Natural killer cell treated with Interleukin-12 subunit alpha and Interleukin-12 subunit beta and Interleukin-15 and Interleukin-18, amount 100 ng/mL, for 72 hours (primary cell): ENCODE measurements at regions not wholly inside any gene's neighbourhood (a gene's known extent, or its start where the extent isn't known, plus 50 kb on each side); places are given as distances from the start of the nearest gene placed in this dataset.
A peak's percentile ranks its signal among the peaks of the same experiment; 100 is the strongest.

Experiments
- ATAC-seq, 2 donors: fragments of 150-1000 bp; cut with Tn5 transposase in 1 of 2; sonication (Bioruptor Pico), chemical (Tn5 transposase) in 1 of 2; 2 replicates each; pipeline ENCODE4 v1.10.0; 2021
- DNase-seq: peaks from one replicate; pipeline ENCODE4 v3.0.0; 2022; ENCODE audit warnings: low spot score
- H3K27ac Mint-ChIP-seq, 2 donors: 1 replicate in 1 of 2; 2 replicates in 1 of 2; pipeline ENCODE4 v1.8.0; 2022; ENCODE audit warnings: mixed read lengths in 2 of 2, mild to moderate bottlenecking in 1 of 2, moderate library complexity in 1 of 2
- H3K27me3 Mint-ChIP-seq, 2 donors: 1 replicate in 1 of 2; 2 replicates in 1 of 2; pipeline ENCODE4 v1.8.0; 2022; ENCODE audit warnings: mixed read lengths in 2 of 2
- H3K36me3 Mint-ChIP-seq: one replicate; pipeline ENCODE4 v1.8.0; 2022; ENCODE audit warnings: mixed read lengths
- H3K4me1 Mint-ChIP-seq, 2 donors: 1 replicate in 1 of 2; 2 replicates in 1 of 2; pipeline ENCODE4 v1.8.0; 2022; ENCODE audit warnings: low read depth in 2 of 2, mixed read lengths in 2 of 2, mild to moderate bottlenecking in 1 of 2
- H3K4me3 Mint-ChIP-seq: one replicate; pipeline ENCODE4 v1.8.0; 2022; ENCODE audit warnings: mixed read lengths
- H3K9me3 Mint-ChIP-seq: 2 replicates; pipeline ENCODE4 v1.8.0; 2022; ENCODE audit warnings: mixed read lengths

- Mint-ChIP-seq H3K27ac (no peak overlapping the region), H3K36me3 (no peaks in the 10 kb centered on the region), H3K4me1 (no peaks in the 10 kb centered on the region), H3K4me3 (no peak overlapping the region), H3K9me3 (peaks cover 3% of the 10 kb centered on the region), H3K27me3 (peaks cover 22 to 29% of the 10 kb centered on the region in 2 donors)
- ATAC-seq: no peak
- DNase-seq: no peak
Observed at GRCh38 chr11:13098063-13098462, 88.9 kb downstream of the RASSF10 start.

- Mint-ChIP-seq H3K27me3 (peaks cover 19 to 34% of the 10 kb centered on the region in 2 donors), H3K27ac (no peak overlapping the region), H3K36me3 (no peaks in the 10 kb centered on the region), H3K4me1 (no peaks in the 10 kb centered on the region), H3K4me3 (no peak overlapping the region), H3K9me3 (peaks cover 3% of the 10 kb centered on the region)
- no peak for DNase-seq
- no peak for ATAC-seq
Observed at GRCh38 chr11:13098616-13099289, 89.6 kb downstream of the RASSF10 start.

DNA sequence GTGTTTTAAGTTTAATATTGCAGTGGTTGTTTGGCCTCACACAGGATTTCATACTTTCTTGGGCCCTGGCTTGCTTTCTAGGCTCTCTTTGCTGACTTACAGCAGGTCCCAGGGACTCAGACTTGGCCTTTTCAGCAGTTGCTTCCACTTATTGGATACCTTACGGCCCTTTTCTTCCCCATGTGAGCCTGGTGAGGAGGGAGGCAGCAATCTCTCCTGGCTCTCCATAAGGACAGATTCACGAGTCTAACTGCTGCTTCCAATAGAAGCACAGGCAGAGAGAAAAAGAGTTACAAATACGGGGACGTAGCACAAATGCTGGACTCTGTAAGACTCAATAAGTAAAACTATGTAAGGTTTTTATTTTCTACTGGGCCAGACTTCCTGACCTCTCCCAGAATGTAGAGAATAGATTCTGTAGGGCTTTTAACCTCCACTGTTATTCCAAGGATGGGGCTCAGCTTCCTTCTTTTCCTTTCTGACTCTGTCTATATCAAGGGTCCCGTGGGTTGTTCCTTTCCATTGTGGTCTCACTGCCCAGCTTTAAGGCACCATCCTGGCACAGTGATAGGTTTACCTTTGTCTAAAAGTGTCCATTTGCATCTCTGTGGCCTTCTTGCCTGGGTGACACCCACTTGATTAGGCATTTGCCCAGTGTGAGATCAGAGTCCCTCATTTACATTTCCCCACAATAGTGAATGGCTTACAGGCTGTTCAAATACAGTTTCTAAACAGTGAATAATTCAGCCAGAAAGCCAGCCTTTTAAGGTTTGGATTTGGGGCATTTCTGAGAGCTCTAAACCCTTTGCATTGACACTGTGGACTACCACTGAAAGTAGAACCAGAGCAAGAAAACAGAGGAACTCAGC is 92.8 kb downstream of the RASSF10 start:
- peaks cover 35 to 49% of the 10 kb centered on the region in 2 donors for H3K27me3 Mint-ChIP-seq
- H3K9me3 Mint-ChIP-seq: peaks cover 3% of the 10 kb centered on the region
- peaks cover 0 to 8% of the 10 kb centered on the region in 2 donors for H3K4me1 Mint-ChIP-seq
- DNase-seq: no peak
- no peak for ATAC-seq
- H3K36me3 Mint-ChIP-seq: no peaks in the 10 kb centered on the region
- H3K27ac Mint-ChIP-seq: no peak overlapping the region
- H3K4me3 Mint-ChIP-seq: no peak overlapping the region

- no peak for DNase-seq
- Mint-ChIP-seq H3K4me1 (peaks cover 0 to 8% of the 10 kb centered on the region in 2 donors), H3K36me3 (no peaks in the 10 kb centered on the region), H3K4me3 (no peak overlapping the region), H3K27me3 (peaks cover 37 to 55% of the 10 kb centered on the region in 2 donors), H3K9me3 (peaks cover 3% of the 10 kb centered on the region), H3K27ac (no peak overlapping the region)
- no peak for ATAC-seq
Observed at GRCh38 chr11:13102513-13102840, 93.4 kb downstream of the RASSF10 start.

GRCh38 chr11:13102865-13103539 is 93.9 kb downstream of the RASSF10 start:
- H3K4me3 Mint-ChIP-seq: no peak overlapping the region
- peaks cover 39 to 60% of the 10 kb centered on the region in 2 donors for H3K27me3 Mint-ChIP-seq
- peaks cover 3% of the 10 kb centered on the region for H3K9me3 Mint-ChIP-seq
- no peaks in the 10 kb centered on the region for H3K36me3 Mint-ChIP-seq
- no peak overlapping the region for H3K27ac Mint-ChIP-seq
- ATAC-seq (no peak), DNase-seq (no peak)
- H3K4me1 Mint-ChIP-seq: peaks cover 0 to 8% of the 10 kb centered on the region in 2 donors

DNA sequence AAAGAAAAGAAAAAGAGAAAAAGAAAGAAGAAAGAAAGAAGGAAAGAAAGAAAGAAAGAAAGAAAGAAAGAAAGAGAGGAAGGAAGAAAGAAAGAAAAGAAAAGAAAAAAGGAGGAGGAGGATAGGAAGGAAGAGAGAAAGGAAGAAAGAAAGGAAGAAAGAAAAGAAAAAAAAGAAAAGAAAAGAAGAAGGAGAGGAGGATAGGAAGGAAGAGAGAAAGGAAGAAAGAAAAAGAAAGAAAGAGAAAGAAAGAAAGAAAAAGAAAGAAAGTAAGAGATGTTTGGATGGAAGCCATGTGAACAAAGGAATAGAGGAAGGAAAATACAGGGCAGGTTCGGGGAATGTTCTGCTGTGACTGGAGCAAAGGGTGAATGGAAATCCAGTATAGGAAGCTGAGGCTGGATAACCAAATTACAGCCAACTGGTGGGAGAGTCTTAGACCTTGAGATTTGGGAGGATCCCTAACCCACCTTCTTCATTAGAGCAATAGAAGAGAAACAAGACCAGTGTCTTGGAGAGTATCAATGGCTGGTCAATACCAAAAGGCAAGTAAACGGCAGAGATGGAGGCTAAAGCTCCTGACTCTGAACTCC is 94.9 kb downstream of the RASSF10 start:
- Mint-ChIP-seq H3K4me3 (no peak overlapping the region), H3K27ac (no peak overlapping the region), H3K9me3 (peaks cover 6% of the 10 kb centered on the region), H3K4me1 (peaks cover 0 to 8% of the 10 kb centered on the region in 2 donors), H3K27me3 (peaks cover 39 to 64% of the 10 kb centered on the region in 2 donors), H3K36me3 (no peaks in the 10 kb centered on the region)
- ATAC-seq (no peak), DNase-seq (no peak)

- Mint-ChIP-seq H3K27me3 (peaks cover 36 to 59% of the 10 kb centered on the region in 2 donors), H3K36me3 (no peaks in the 10 kb centered on the region), H3K9me3 (peaks cover 3% of the 10 kb centered on the region), H3K27ac (no peak overlapping the region), H3K4me3 (no peak overlapping the region), H3K4me1 (peaks cover 0 to 8% of the 10 kb centered on the region in 2 donors)
- DNase-seq: no peak
- peak; percentile 38 to 41 for ATAC-seq
Observed at GRCh38 chr11:13104619-13105236, 95.6 kb downstream of the RASSF10 start.

GRCh38 chr11:13105237-13105844 is 96.2 kb downstream of the RASSF10 start:
- Mint-ChIP-seq H3K4me3 (no peak overlapping the region), H3K36me3 (no peaks in the 10 kb centered on the region), H3K9me3 (peaks cover 3% of the 10 kb centered on the region), H3K27me3 (peaks cover 36 to 59% of the 10 kb centered on the region in 2 donors), H3K27ac (no peak overlapping the region), H3K4me1 (peaks cover 0 to 8% of the 10 kb centered on the region in 2 donors)
- DNase-seq (no peak), ATAC-seq (no peak)

DNA sequence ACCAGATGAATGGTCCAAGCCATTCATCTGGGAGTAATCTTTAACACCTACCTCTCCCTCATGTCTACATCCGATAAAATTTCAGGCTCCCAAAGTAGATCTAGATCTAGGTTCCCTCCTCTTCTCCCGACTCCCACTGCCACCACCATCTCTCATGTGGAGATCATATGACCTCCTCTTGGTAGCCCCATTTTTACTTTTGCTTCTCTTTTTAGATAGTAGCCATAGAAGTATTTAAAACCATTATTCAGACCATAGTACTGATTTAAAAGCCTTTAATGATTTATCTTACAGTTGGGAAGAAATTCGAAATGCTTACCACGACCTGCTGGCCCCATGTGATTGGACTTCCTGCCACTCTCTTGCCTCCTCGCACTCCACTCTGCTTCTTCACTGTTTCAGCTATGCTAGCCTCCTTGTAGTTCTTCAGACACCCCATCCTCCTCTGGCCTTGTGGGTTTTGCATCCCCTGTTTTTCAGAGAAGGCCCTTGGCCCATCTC is 98.5 kb downstream of the RASSF10 start:
- Mint-ChIP-seq H3K4me3 (no peak overlapping the region), H3K4me1 (peaks cover 0 to 8% of the 10 kb centered on the region in 2 donors), H3K9me3 (peaks cover 3% of the 10 kb centered on the region), H3K36me3 (no peaks in the 10 kb centered on the region), H3K27ac (no peak overlapping the region), H3K27me3 (peaks cover 33 to 54% of the 10 kb centered on the region in 2 donors)
- no peak for DNase-seq
- no peak for ATAC-seq

GRCh38 chr11:13108416-13108815 is 99.3 kb downstream of the RASSF10 start:
- Mint-ChIP-seq H3K27me3 (peaks cover 32 to 48% of the 10 kb centered on the region in 2 donors), H3K4me3 (no peak overlapping the region), H3K4me1 (peaks cover 0 to 8% of the 10 kb centered on the region in 2 donors), H3K9me3 (peaks cover 3% of the 10 kb centered on the region), H3K27ac (no peak overlapping the region), H3K36me3 (no peaks in the 10 kb centered on the region)
- DNase-seq (no peak), ATAC-seq (no peak)

- no peak for ATAC-seq
Observed at GRCh38 chr11:13109616-13110015, 100.5 kb downstream of the RASSF10 start.

GRCh38 chr11:13110145-13110544 is 101.0 kb downstream of the RASSF10 start:
- no peaks in the 10 kb centered on the region for H3K36me3 Mint-ChIP-seq
- H3K27me3 Mint-ChIP-seq: peaks cover 25 to 33% of the 10 kb centered on the region in 2 donors
- H3K9me3 Mint-ChIP-seq: peaks cover 3% of the 10 kb centered on the region
- ATAC-seq: no peak
- DNase-seq: no peak
- no peak overlapping the region for H3K27ac Mint-ChIP-seq
- H3K4me3 Mint-ChIP-seq: no peak overlapping the region
- H3K4me1 Mint-ChIP-seq: peaks cover 0 to 6% of the 10 kb centered on the region in 2 donors

More at GRCh38 chr11:13109616-13110015, 100.5 kb downstream of the RASSF10 start:
- Mint-ChIP-seq H3K27ac (no peak overlapping the region), H3K4me3 (no peak overlapping the region), H3K27me3 (peaks cover 29 to 38% of the 10 kb centered on the region in 2 donors), H3K4me1 (peaks cover 0 to 8% of the 10 kb centered on the region in 2 donors), H3K9me3 (peaks cover 3% of the 10 kb centered on the region), H3K36me3 (no peaks in the 10 kb centered on the region)
- no peak for DNase-seq
